HG03354 (cell line): ENCODE measurements at regions not wholly inside any gene's neighbourhood (a gene's known extent, or its start where the extent isn't known, plus 50 kb on each side); places are given as distances from the start of the nearest gene placed in this dataset.
"Not testable (repeated sequence)": the region's sequence is repeated elsewhere in the genome, so short reads cannot be mapped to it uniquely, and the experiment has no call there.

Source experiments
- ATAC-seq: cut with Tn5 transposase; IDR thresholded peaks from one replicate; pipeline ENCODE4 v1.9.1; 2021; ENCODE audit warnings: mild to moderate bottlenecking; ENCODE audit not compliant: unreplicated experiment, poor library complexity, severe bottlenecking

DNA sequence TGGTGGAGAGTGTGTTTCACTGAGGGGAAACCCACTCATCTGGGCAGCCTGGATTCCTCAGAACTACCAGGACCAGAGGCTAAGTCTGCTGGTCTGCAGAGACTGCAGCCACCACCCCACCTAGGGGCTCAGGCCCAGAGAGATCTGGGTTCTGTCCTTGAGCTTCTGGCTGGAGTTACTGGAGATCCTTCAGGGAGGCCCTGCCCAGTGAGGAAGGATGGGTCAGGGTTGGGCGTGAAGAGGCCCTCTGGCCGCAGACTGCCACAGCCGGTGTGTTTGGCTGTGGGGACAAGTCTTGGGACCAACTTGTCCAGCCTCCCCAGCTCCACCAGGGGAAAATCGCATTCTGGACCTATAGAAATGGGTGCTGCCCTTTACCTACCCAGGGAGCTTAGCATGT is 235.3 kb upstream of the CBLB start:
- no peak for ATAC-seq

DNA sequence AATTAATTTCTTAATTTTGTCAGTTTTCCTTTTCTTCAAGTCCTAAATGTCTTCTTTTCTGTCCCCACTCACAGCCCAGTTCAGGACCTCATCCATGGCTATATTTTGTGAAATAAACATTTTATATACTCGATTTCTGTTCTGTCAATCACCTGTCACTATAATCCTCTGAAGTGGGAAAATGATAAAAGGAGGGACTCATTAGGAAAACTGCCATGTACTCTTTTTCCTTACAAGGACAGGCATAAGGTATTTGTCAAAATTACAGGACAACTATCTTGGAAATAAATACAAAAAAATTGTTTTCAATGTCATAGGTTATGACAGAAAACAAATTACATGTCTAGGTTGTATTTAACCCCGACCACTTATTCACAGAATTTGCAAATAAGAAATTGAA is 240.1 kb upstream of the CBLB start:
- ATAC-seq, result no peak

DNA sequence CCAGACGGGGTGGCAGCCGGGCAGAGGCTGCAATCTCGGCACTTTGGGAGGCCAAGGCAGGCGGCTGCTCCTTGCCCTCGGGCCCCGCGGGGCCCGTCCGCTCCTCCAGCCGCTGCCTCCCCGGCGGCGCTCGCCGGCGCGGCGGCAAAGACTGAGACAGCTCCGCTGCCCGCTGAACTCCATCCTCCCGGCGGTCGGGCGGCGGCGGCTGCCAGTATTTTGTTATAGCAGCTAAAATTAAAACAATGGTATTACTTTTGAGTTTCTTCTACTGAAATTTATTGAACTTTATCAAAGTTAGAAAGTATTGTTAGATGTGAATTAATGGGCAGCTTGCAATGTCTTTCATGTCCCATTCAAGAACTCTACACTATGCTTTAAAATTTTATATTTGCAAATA is 243.7 kb upstream of the CBLB start:
- not testable (repeated sequence) for ATAC-seq

DNA sequence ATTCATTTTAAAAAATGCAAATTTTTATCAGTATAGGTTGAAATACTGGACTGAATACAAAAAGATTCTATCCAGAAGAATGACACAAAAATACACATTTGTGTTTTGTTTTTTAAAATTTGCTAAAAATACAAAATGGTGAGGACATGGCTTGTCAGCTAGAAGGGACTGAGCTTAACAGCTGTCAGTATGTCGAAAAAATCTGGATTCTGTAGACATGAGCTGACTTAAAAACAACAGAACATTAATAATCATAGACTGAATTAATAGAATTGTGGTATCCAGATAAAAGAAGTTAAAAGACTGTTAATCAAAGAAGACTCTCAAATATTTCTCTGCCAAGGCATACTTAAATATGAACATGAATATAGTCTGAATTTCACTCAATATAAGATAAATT is 244.9 kb upstream of the CBLB start:
- no peak for ATAC-seq

DNA sequence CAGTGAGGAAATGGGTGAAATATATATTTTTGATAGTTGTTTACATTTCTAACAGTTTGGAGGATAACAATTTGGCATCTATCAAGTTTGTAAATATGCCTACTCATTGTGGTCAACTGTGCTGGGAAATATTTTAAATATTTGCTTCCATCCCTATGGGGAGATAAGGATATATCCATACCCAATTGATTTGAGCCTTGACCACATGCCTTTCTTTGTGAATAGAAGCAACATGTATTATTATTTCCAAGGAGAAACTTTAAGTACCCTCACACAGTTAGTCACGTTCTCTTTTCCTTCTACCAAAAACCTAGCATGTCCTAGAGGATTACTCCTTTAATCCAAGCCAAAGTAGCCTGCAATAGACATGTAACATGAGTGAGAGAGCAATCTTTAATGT is 245.4 kb upstream of the CBLB start:
- no peak for ATAC-seq

DNA sequence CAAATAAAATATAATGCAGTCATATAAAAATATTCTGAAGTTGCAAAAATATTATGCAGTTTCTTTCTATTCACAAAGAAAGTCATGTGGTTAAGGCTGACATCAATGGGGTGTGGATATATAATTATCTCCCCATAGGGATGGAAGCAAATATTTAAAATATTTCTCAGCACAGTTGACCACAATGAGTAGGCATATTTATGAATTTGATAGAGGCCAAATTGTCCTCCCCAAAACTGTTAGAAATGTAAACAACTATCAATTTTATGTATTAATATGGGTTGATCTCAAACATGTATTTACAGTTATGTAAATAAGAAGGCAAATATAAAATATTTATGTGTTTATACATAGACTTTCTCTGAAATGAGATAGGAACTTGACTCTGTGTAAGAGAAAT is 246.0 kb upstream of the CBLB start:
- ATAC-seq, result no peak

DNA sequence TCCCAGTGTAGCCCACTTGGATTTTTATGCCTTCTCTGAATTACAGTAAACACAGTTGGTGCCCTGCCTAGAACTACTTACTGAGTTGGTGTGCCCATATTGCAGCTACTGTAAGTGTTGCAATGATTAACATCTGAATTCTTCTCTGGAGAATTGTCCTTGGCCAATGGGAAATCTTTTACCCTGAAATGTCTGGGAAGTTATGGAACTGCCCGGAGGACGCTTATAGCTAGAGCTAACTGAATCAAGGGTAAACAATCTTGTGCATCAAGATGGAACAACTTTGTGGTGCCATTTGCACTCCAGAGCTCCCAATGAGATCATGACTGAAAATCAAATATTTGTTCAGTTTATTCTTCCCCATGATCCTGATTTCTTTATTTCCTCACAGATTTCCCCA is 246.7 kb upstream of the CBLB start:
- no peak for ATAC-seq

DNA sequence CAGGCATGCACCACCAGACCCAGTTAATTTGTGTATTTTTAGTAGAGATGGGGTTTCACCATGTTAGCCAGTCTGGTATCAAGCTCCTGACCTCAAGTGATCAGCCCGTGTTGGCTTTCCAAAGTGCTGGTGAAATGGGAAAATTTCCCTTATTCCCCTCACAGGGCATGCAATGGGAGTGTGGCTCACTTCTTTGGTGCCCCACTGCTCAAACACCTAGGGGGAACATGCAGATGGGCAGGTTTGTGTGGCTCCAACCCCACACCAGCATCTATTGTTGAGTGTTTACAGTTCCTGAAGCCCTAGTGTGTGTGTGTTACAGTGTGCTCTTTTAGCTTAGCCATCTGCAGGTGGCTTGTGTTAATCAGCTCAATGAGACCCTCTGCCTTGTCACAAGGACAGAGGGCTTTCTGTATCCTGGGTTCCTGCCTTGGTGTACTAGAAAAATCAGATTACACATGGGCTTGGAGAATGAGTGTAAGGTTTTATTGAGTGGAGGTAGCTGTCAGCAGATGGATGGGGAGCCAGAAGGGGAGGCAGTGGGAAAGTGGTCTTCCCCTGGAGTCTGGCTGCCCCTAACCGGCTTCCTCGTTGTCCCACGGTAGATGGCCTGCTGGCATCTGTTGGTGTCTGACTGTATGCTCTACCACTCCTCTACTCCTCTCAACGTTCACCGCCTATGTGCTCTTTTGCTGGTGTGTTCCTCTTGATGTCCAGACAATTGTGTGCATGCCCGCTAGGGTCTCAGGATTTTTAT is 248.1 kb upstream of the CBLB start:
- no peak for ATAC-seq

DNA sequence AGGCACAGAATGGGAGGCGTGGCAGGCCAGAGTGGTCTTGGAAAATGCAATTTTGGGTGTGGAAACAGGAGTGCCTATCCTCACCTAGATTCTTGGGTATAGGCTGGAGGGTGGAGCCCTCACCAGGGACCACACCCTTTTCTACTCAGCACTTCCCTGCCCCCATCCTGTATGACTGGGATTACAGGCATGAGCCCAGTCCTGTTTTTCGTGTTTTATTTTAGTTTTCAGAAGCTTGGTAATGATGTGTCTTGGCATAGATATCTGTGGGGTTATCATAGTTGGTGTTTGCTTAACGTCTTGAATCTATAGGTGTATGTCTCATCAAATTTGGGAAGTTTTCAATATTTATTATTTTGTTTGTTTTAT is 248.7 kb upstream of the CBLB start:
- ATAC-seq, result no peak

DNA sequence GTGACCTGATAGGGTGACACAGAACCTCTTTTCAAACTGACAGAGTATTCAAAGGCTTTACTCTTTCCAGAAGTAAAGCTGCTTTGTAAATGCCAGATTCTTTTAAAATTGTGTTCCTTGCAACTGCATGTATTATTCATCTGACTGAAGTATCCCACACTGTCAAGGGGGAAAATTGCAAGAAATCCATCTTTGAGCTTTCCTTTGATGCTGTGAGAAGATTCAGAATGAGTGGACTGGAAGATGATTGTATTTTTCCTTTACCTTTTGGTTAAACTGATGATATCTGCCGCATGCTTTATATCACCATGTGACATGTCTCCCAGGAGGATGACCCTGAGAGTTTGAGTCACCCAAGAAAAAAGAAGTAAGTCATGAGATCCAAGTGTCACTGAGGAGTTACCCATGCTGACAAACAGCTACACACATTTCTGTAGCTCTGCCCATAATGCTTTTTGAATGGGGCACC is 250.8 kb upstream of the CBLB start:
- no peak for ATAC-seq

DNA sequence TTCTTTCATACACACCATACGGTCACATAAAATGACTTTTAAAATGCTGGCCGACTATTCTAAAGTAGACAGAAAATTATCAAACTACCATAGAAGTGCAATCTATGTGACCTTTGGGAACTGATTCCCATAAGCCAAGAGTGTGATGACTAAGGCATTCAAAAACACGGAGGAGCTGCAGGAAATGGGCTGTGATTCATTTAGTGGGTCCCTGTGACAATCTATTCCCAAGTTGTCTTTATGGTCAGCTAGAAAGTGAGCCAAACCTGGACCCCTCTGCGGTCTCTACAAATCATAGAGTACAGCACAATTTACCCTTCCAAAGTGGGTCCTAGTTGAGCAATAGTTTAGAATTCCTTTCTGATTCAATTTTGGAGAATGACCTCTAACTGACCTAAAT is 251.5 kb upstream of the CBLB start:
- ATAC-seq, result no peak

DNA sequence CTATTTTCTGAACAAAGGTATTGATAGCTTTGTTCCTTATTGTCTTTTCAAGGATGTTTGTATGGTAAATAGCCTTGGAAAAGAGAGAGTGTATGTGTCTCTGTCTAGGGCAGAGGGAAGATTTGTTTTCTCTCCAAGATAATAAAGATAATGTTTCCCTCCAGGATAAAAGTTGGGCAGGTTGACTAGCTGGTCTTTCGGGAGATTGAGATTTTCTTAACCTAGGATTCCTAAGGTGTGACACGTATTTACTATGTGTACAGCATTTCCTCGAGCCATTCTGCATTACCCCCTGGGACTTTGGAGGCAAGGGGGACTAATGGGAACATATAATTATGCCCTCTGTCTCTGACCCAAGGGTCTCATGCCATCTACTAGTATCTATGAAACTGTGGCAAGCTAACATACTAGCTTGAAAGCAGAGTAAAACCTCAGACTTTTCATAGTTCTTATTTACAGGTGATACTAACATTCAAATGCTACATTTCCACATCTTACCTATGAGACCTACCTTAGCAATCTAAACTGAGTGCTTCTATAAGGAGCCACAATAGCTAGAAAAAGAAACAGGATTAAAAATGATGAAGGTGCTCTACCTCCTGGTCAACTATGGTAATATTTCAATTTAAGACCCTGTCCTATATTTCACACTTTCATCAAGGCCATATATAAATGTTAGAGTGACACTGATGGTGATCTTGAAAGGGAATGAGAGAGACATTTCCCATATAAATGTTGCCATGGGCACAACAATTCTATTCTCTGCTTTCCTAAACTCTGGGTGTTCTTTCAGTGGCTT is 252.9 kb upstream of the CBLB start:
- no peak for ATAC-seq

DNA sequence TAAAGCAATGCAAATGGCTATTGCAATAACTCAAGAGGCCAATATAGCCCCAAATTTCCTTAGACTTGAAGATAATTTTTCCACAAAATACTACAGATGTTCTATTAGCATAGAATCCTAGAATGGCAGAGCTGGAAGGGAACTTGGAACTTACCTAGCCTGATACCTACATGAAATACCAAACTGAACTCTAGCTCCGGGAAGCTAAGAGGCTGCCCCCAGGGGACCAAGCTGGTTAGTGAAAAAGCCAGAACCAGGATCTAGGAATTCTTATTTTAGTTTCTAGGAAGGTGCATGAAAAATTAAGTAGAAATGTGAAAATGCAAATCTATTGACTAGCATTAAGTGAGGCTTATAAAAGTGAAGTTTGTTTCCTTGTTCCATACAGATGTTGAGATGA is 256.0 kb upstream of the CBLB start:
- ATAC-seq, result no peak

DNA sequence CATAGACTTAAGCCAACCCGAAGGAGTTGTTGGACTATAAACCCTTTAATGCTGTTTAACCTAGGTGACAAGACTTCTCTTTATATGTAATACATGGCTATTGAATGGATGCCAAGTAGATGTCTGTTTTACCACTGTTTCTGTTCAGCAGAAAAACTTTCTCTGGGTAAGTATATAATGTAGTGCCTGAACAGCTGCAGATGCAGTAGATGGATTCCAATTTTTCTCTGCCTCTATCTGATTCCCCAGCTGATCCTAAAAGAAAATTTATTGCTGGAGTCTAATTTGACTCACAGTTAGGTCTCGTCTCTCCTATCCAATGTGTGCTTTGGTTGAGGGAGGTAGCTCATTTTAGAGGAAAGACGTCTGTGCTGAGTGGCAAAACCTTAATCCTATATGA is 256.5 kb upstream of the CBLB start:
- ATAC-seq, result no peak

DNA sequence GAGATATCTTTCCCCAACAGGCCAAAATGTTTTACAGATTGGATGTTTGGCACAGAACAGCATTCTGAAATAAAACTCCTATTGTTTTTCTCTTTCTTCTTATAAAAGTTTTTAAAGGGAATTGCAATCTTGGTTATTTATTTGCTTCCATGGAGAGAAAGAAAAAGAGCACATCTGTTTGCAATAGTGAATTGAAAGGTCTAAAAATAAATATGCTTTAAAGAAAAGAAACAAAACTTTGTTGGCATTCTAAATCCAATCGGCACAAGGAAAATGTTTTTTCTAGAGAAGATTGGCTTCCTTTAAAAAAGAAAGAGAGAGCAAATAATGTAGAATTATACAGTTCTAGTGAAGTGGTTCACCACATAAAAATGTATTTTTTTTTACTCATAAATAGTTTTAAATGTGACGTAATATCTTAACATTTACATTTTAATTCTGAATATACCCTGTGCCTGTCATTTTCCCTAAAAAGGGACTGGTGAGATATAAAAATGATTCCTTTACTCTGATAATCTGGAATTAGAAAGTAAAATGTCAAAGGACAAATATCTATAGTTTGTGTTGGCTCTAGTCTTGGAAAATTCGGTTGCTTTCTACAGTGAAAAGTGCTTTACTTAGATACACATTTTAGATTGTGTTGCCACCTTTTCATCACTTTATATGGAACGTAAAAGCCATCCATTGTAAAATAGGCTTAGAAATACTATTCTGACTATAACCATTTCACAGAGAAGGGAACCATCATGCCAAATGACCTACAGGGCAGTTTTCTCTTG is 257.4 kb upstream of the CBLB start:
- no peak for ATAC-seq

DNA sequence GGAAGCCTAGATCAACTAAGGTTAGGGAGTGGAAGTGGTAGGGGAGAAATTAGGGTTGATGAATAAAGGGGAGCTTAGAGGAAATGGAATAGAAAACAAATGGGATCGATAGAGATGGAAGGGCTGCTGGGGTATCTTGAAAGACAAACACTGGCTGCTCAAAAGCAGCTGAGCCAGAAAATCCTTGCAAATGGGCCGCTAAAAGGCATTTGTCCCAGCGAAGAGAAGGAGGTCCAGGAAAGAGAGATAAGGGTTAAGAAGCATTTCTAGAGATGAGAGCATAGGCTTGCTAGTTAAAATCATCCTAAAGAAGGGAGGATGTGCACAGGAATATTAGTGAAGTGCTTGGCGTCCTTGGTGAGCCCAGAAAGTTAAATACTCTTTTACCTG is 258.0 kb upstream of the CBLB start:
- no peak for ATAC-seq

DNA sequence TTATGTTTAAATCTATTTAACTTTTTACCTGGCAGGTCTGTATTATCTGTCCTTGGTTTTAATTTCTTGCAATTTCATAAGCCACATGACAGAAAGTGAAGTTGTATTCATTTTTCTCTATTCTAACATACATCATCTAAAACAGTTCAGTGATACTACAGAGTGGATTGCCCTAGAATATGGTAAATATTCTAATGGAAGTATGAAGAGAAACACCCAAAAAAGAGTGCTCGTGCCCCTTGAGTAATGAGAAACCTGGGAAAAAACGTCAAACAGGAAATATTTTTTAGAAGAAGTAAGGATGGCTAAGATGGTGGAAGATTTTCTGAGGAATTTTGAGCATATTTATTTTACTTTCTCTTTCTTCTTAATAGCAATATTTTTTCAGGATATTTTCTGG is 261.1 kb upstream of the CBLB start:
- no peak for ATAC-seq

DNA sequence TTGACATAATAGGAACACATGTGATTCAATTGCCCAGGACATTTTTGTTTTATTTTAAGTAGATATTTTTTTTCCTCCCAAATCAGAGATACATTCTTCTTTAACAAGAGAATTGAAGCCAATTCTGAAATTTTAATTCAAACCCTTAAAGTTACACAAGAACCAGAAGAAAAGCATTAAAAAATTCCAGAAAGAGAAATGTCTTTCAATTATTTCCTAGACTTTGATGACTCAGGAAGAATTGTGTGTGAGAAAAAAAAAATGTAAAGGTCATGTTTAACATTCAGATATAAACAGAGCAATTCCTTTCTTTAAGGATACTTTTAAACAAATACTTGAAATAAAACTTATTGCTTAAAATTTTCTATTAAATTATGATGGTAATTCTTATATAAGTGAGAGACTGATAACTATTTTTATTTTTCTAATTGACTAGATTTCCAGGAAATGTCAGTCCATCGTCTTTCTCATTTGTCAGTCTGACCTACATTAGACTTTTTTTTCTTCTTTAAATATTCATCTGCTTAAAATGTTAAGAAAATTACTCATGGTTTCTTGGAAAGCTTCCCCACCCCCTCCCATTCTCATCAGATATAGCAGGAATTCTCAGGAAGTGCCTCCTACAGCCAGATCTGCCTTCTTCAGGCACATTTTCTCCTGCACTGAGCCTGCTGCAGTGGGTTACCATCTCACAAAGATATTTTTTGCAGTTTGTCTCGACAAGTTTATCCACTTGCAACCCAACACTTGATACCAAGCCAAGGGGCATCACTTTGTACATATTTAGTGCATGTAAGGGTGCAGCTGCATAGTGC is 261.8 kb upstream of the CBLB start:
- ATAC-seq, result no peak

DNA sequence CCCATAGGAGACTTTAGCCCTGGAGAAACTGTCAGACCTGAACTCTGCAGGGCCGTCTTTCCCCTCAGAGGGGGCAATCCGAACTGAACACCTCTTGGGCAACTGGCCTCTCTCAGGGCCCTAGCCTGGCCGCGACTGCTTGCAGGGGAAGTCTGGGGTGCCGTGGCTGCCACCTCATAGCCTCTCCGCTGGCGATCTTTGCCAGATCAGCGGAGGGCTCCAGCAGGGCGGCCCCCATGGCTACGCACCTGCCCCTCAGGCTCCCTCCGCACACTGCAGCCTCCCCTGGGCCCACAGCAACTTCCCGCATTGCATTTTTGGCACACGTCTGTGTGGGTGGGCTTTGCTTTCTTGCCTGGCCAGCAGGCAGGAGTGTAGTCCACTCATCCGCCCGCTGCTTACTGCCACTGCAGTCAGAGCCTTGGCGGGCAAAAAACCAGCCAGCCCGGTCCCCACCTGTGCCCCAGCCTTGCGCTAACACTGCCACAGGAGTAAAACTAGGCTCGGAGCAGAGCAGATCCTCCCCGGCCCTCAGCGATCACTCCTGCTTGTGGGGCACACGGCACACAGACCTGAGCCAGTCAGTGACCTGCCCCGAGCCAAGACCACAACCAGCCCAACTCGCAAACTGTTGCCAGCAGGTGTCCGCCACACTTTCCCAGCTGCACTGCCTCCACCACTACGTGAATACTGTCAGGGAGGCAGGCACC is 266.8 kb upstream of the CBLB start:
- no peak for ATAC-seq
